HEK293T (cell line): ENCODE measurements at regions not wholly inside any gene's neighbourhood (a gene's known extent, or its start where the extent isn't known, plus 50 kb on each side); places are given as distances from the start of the nearest gene placed in this dataset.

Source experiments
- BHLHE40 ChIP-seq: fragments of 450-650 bp; IDR thresholded peaks from 2 replicates; pipeline ENCODE4 v1.6.1; 2016; ENCODE audit warnings: mild to moderate bottlenecking, moderate library complexity, borderline replicate concordance
- CTBP1 ChIP-seq: fragments of 450-650 bp; IDR thresholded peaks from 2 replicates; pipeline ENCODE4 v1.6.1; 2016; ENCODE audit warnings: borderline replicate concordance
- ELF4 ChIP-seq: fragments of 450-650 bp; IDR thresholded peaks from 2 replicates; pipeline ENCODE4 v1.6.1; 2017; ENCODE audit warnings: antibody characterized with exemption
- FOXA1 ChIP-seq: fragments of 450-650 bp; IDR thresholded peaks from 2 replicates; pipeline ENCODE4 v1.6.1; 2016; ENCODE audit warnings: mild to moderate bottlenecking
- FOXK2 ChIP-seq: fragments of 450-650 bp; IDR thresholded peaks from 2 replicates; pipeline ENCODE4 v1.6.1; 2016; ENCODE audit warnings: mild to moderate bottlenecking
- FOXM1 ChIP-seq: fragments of 450-650 bp; IDR thresholded peaks from 2 replicates; pipeline ENCODE4 v1.6.1; 2017; ENCODE audit warnings: mild to moderate bottlenecking, borderline replicate concordance
- HDGF ChIP-seq: fragments of 450-650 bp; IDR thresholded peaks from 2 replicates; pipeline ENCODE4 v1.6.1; 2017; ENCODE audit warnings: antibody characterized with exemption, borderline replicate concordance
- L3MBTL2 ChIP-seq: fragments of 450-650 bp; conservative IDR thresholded peaks from 2 replicates; pipeline ENCODE4 v1.6.1; 2016; ENCODE audit warnings: mild to moderate bottlenecking
- LEF1 ChIP-seq: fragments of 450-650 bp; IDR thresholded peaks from 2 replicates; pipeline ENCODE4 v1.6.1; 2017; ENCODE audit warnings: mild to moderate bottlenecking, borderline replicate concordance
- SP1 ChIP-seq: fragments of 450-650 bp; IDR thresholded peaks from 2 replicates; pipeline ENCODE4 v1.6.1; 2017
- SUZ12 ChIP-seq: fragments of 450-650 bp; IDR thresholded peaks from 2 replicates; pipeline ENCODE4 v1.6.1; 2016; ENCODE audit warnings: mild to moderate bottlenecking
- TARDBP ChIP-seq: fragments of 450-650 bp; IDR thresholded peaks from 2 replicates; pipeline ENCODE4 v1.6.1; 2016
- ZNF384 ChIP-seq: fragments of 450-650 bp; IDR thresholded peaks from 2 replicates; pipeline ENCODE4 v1.6.1; 2016
- TF ChIP-seq, protein P1 (sequence below): fragments of 450-650 bp; IDR thresholded peaks from 2 replicates; pipeline ENCODE4 v1.6.1; 2016

DNA sequence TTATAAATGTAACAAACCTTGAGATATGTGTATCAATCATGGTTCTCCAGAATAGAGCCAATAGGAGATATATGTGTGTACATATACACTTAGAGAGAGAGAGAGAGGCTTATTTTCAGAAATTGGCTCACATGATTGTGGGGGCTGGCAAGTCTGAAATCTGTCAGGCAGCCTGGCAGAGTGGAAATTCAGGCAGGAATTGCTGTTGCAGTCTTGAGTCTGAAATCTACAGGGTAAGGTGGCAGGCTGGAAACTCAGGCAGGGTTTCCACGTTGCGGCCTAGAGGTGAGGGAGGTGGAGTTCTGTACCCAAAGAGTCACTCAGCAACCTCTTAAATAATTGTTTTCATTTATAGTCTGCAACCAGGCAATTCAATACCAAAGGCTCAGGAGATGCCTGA, 218.4 kb downstream of the B3GLCT start:
- TF ChIP-seq TARDBP (no peak), CTBP1 (no peak), SUZ12 (no peak), FOXA1 (no peak), SP1 (no peak), FOXM1 (no peak), ZNF384 (no peak), FOXK2 (no peak), HDGF (no peak), BHLHE40 (no peak), L3MBTL2 (no peak), ELF4 (no peak), LEF1 (no peak)
- TF ChIP-seq, protein P1, sequence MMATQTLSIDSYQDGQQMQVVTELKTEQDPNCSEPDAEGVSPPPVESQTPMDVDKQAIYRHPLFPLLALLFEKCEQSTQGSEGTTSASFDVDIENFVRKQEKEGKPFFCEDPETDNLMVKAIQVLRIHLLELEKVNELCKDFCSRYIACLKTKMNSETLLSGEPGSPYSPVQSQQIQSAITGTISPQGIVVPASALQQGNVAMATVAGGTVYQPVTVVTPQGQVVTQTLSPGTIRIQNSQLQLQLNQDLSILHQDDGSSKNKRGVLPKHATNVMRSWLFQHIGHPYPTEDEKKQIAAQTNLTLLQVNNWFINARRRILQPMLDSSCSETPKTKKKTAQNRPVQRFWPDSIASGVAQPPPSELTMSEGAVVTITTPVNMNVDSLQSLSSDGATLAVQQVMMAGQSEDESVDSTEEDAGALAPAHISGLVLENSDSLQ, result no peak
